SK-N-SH treated with all-trans-retinoic acid at 6 μM for 48 hours (cell line): ENCODE measurements at regions not wholly inside any gene's neighbourhood (a gene's known extent, or its start where the extent isn't known, plus 50 kb on each side); places are given as distances from the start of the nearest gene placed in this dataset.
"Not testable (repeated sequence)": the region's sequence is repeated elsewhere in the genome, so short reads cannot be mapped to it uniquely, and the experiment has no call there.

Experiments
- ATAC-seq: fragments of 200-7000 bp; cut with Tn5 transposase; 3 replicates; pipeline ENCODE4 v1.9.1; 2020; ENCODE audit warnings: mild to moderate bottlenecking, moderate library complexity
- CSRNP3 ChIP-seq: fragments of 250-450 bp; sonication (Bioruptor Pico); IDR thresholded peaks from 2 replicates; pipeline ENCODE4 v1.5.1; 2021; ENCODE audit warnings: mild to moderate bottlenecking, moderate library complexity
- ESRRG ChIP-seq: fragments of 250-450 bp; sonication (Bioruptor Pico); IDR thresholded peaks from 2 replicates; pipeline ENCODE4 v1.6.1; 2021; ENCODE audit warnings: mild to moderate bottlenecking
- GLIS3 ChIP-seq: fragments of 250-450 bp; sonication (Bioruptor Pico); IDR thresholded peaks from 2 replicates; pipeline ENCODE4 v1.5.0; 2020; ENCODE audit warnings: mild to moderate bottlenecking, moderate library complexity
- ISL1 ChIP-seq: fragments of 250-450 bp; sonication (Bioruptor Pico); IDR thresholded peaks from 2 replicates; pipeline ENCODE4 v2.1.2; 2022; ENCODE audit warnings: mild to moderate bottlenecking, moderate library complexity
- OSR1 ChIP-seq: fragments of 250-450 bp; sonication (Bioruptor Pico); IDR thresholded peaks from 2 replicates; pipeline ENCODE4 v1.8.0; 2022; ENCODE audit warnings: moderate library complexity, mild to moderate bottlenecking, inconsistent platforms
- TOX ChIP-seq: fragments of 250-450 bp; sonication (Bioruptor Pico); IDR thresholded peaks from 2 replicates; pipeline ENCODE4 v1.8.0; 2021; ENCODE audit warnings: mild to moderate bottlenecking, moderate library complexity, borderline replicate concordance
- ZC3H10 ChIP-seq: fragments of 250-450 bp; sonication (Bioruptor Pico); IDR thresholded peaks from 2 replicates; pipeline ENCODE4 v1.5.1; 2021; ENCODE audit warnings: mild to moderate bottlenecking, moderate library complexity
- ZFP30 ChIP-seq: fragments of 450-650 bp; formaldehyde crosslinking; IDR thresholded peaks from 2 replicates; pipeline ENCODE4 v1.5.0; 2022; ENCODE audit warnings: mild to moderate bottlenecking, moderate library complexity
- ZNF565 ChIP-seq: fragments of 450-650 bp; formaldehyde crosslinking; conservative IDR thresholded peaks from 2 replicates; pipeline ENCODE4 v1.5.0; 2020; ENCODE audit warnings: low read depth, mild to moderate bottlenecking, moderate library complexity
- ZNF8 ChIP-seq: fragments of 450-650 bp; formaldehyde crosslinking; IDR thresholded peaks from 2 replicates; pipeline ENCODE4 v1.5.0; 2020; ENCODE audit warnings: mild to moderate bottlenecking, moderate library complexity
- TF ChIP-seq, protein P1 (sequence below): fragments of 250-450 bp; sonication (Bioruptor Pico); IDR thresholded peaks from 2 replicates; pipeline ENCODE4 v1.8.0; 2021; ENCODE audit warnings: low read depth, mild to moderate bottlenecking, moderate library complexity, borderline replicate concordance

DNA sequence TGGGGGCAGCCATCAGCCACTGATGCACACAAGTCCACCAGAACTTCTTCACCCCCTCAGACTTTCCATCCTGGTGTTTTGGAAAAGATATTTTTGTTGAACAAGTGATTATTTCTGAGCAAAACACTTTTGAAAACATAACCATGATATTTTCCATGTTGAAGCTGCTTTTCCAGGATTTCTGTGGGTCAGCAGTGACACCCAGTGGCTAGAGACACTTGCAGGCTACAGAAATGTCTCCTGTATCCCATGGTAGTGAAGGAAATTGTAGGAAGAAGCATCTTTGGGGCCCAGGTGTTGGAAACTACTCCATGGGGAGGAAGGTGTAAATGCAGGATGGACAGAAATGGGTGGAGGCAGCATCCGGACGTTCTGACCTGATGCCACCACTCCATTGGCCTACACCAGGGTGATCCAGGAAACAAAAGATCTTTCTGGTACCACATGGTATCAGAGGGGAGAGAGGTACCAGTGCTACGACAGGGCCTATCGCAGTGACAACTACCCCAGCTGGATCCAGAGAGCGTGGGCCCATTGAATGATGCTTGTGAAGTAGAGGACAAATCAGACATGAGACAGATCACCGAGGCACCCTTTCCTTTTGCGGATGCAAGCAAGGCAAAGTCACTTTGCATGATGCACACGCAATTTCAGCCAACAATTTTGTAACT lies 111.7 kb upstream of the COBL start (continued):
- no peak for TF ChIP-seq CSRNP3 (CRISPR knock-in tag)

DNA sequence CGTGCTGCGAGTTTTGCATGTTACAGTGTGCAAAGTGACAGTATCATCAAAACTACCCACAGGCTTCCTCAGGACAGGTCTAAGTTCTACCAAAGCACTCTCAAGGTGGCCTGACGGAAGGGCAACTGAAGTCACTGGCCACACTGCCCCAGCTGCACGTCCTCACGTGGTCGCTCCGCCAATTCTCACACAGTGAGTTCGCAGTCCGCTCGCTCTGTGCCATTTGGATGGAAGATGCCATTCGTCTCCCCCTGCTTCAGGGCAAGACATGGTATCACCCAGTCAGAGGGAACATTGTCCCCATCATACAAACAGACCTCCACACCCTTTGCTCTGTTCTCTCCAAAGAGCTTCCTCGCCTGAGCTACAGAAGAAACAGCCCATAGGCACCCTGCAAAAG lies 109.6 kb upstream of the COBL start:
- no peak for TF ChIP-seq ZFP30 (CRISPR knock-in tag)
- TF ChIP-seq ZNF8 (CRISPR knock-in tag), result no peak
- no peak for TF ChIP-seq GLIS3
- no peak for TF ChIP-seq ESRRG (CRISPR knock-in tag)
- TF ChIP-seq, protein P1, sequence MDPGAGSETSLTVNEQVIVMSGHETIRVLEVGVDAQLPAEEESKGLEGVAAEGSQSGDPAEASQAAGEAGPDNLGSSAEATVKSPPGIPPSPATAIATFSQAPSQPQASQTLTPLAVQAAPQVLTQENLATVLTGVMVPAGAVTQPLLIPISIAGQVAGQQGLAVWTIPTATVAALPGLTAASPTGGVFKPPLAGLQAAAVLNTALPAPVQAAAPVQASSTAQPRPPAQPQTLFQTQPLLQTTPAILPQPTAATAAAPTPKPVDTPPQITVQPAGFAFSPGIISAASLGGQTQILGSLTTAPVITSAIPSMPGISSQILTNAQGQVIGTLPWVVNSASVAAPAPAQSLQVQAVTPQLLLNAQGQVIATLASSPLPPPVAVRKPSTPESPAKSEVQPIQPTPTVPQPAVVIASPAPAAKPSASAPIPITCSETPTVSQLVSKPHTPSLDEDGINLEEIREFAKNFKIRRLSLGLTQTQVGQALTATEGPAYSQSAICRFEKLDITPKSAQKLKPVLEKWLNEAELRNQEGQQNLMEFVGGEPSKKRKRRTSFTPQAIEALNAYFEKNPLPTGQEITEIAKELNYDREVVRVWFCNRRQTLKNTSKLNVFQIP (CRISPR knock-in tag), result no peak
- TF ChIP-seq OSR1 (CRISPR knock-in tag), result no peak
- no peak for ATAC-seq

GRCh38 chr7:51409934-51410333 lies 93.3 kb upstream of the COBL start:
- ATAC-seq, result not testable (repeated sequence)

- not testable (repeated sequence) for ATAC-seq
These were observed 81.0 kb upstream of the COBL start for GRCh38 chr7:51397608-51398007.

DNA sequence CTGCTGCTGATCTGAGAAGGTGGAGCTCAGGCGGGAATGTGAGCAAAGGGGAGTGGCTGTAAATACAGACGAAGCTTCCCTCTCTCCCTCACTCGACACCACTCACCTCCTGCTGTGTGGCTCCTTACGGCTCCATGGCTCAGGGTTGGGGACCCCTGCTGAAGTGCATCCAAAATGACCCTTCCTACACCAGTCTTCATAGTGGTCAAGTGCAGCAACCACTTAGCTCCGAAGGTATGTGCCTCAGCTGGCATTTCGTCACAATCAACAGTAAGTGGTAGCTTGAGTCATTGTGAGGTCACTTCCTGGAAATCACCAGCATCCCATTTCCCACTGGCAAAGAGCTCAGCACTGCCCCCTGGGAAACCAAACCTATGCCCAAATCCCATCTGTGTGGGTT lies 76.4 kb upstream of the COBL start:
- ATAC-seq, result not testable (repeated sequence)

DNA sequence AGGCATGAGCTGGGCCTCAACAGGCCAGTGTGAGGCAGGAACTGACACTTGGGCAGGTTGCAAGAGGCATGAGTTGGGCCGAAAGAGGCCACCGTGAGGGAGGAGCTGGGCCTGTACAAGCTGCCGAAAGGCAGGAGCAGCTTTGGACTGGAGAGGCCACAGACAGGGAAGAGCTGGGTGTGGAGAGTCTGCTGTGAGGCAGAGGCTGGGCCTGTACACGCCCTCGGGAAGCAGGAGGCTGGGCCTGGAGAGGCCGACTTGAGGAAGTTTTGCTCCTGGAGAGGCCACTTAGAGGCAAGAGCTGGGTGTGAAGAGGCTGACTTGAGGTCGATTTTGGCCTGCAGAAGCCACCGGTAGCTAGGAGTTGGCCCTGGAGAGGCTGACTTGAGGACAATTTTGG lies 73.3 kb upstream of the COBL start:
- ATAC-seq, result not testable (repeated sequence)

- ATAC-seq, result not testable (repeated sequence)
These were observed 72.7 kb upstream of the COBL start for GRCh38 chr7:51389216-51389812.

DNA sequence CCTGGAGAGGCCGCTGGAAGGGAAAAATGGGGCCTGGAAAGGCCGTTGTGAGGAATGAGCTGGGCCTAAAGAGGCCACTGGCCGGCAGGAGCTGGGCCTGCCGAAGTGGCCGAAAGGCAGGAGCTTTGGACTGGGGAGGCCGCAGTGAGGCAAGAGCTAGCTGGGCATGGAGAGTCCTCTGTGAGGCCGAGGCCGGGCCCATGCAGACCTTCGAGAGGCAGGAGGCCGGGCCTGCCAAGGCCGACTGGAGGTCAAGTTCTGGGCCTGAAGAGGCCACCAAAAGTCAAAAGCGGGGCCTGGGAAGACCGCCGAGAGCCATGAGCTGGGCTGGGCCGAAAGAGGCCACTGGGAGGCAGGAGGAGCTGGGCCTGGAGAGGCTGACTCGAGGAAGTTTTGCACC lies 71.6 kb upstream of the COBL start:
- not testable (repeated sequence) for ATAC-seq

GRCh38 chr7:51386806-51387568 lies 70.4 kb upstream of the COBL start:
- not testable (repeated sequence) for ATAC-seq

DNA sequence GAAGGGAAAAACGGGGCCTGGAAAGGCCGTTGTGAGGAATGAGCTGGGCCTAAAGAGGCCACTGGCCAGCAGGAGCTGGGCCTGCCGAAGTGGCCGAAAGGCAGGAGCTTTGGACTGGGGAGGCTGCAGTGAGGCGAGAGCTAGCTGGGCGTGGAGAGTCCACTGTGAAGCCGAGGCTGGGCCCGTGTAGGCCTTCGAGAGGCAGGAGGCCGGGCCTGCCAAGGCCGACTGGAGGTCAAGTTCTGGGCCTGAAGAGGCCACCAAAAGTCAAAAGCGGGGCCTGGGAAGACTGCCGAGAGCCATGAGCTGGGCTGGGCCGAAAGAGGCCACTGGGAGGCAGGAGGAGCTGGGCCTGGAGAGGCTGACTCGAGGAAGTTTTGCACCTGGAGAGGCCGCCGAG lies 69.6 kb upstream of the COBL start:
- not testable (repeated sequence) for ATAC-seq

GRCh38 chr7:51382243-51382642 lies 65.6 kb upstream of the COBL start:
- not testable (repeated sequence) for ATAC-seq

DNA sequence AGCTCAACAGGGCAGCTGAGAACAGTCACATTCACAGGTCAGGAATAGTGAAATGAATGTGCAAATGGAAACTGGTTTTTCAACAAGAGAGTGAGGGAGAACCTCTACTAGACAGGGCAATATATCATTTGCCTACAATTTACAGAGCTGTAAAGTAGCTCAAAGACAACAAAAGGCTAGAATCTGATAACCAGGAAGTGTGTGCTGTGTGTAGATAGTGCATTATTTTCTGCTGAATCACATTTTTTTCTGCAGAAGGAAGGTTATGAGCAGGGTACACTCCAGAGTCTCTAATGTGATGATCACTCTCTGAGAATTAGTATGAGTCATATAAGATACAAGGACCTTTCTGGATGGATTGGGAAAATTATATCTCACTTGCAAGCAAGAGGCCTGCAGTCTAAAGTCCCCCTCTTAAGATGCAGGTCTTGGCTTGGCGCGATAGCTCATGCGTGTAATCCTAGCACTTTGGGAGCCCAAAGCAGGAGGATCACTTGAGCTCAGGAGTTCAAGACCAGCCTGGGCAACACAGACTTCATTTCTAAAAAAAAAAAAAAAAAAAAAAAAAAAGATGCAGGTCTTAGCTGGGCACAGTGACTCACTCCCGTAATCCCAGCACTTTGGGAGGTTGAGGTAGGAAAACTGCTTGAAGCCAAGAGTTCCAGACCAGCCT lies 59.9 kb upstream of the COBL start:
- TF ChIP-seq ISL1, result no peak
- no peak for TF ChIP-seq ZNF565 (CRISPR knock-in tag)
- TF ChIP-seq ZNF8 (CRISPR knock-in tag), result no peak
- no peak for TF ChIP-seq TOX (CRISPR knock-in tag)
- no peak for TF ChIP-seq OSR1 (CRISPR knock-in tag)
- no peak for TF ChIP-seq CSRNP3 (CRISPR knock-in tag)
- no peak for TF ChIP-seq ZC3H10 (CRISPR knock-in tag)
- ATAC-seq, result no peak
